HG03378 (cell line): ENCODE measurements at regions not wholly inside any gene's neighbourhood (a gene's known extent, or its start where the extent isn't known, plus 50 kb on each side); places are given as distances from the start of the nearest gene placed in this dataset.

ENCODE experiments used
- ATAC-seq: cut with Tn5 transposase; IDR thresholded peaks from one replicate; pipeline ENCODE4 v1.9.1; 2021; ENCODE audit warnings: mild to moderate bottlenecking, moderate library complexity; ENCODE audit not compliant: unreplicated experiment

GRCh38 chr7:8931906-8932646, 498.7 kb downstream of the NXPH1 start:
- no peak for ATAC-seq

- ATAC-seq, result no peak
These were observed 499.3 kb downstream of the NXPH1 start for GRCh38 chr7:8932751-8933150.

GRCh38 chr7:8937204-8937603, 503.8 kb downstream of the NXPH1 start:
- ATAC-seq, result no peak

- ATAC-seq, result no peak
These were observed 504.8 kb downstream of the NXPH1 start for GRCh38 chr7:8938044-8938805.

- ATAC-seq, result no peak
These were observed 506.0 kb downstream of the NXPH1 start for GRCh38 chr7:8939446-8939845.

GRCh38 chr7:8963722-8964121, 530.3 kb downstream of the NXPH1 start:
- no peak for ATAC-seq

GRCh38 chr7:8965177-8965576, 531.8 kb downstream of the NXPH1 start:
- ATAC-seq, result no peak

GRCh38 chr7:8973601-8974000, 540.2 kb downstream of the NXPH1 start:
- ATAC-seq, result no peak

GRCh38 chr7:8975681-8976080, 542.3 kb downstream of the NXPH1 start:
- ATAC-seq, result no peak

- no peak for ATAC-seq
These were observed 549.1 kb downstream of the NXPH1 start for GRCh38 chr7:8982338-8982992.

GRCh38 chr7:8985255-8985654, 551.8 kb downstream of the NXPH1 start:
- ATAC-seq, result no peak

- no peak for ATAC-seq
These were observed 554.9 kb downstream of the NXPH1 start for GRCh38 chr7:8988267-8988666.

- no peak for ATAC-seq
These were observed 557.8 kb downstream of the NXPH1 start for GRCh38 chr7:8991159-8991558.

- ATAC-seq, result no peak
These were observed 565.4 kb downstream of the NXPH1 start for GRCh38 chr7:8998762-8999161.

- ATAC-seq, result no peak
These were observed 580.5 kb downstream of the NXPH1 start for GRCh38 chr7:9013940-9014339.

GRCh38 chr7:9017286-9017685, 583.9 kb downstream of the NXPH1 start:
- ATAC-seq, result no peak

- ATAC-seq, result no peak
These were observed 589.0 kb downstream of the NXPH1 start for GRCh38 chr7:9022456-9022855.

GRCh38 chr7:9023675-9024294, 590.4 kb downstream of the NXPH1 start:
- ATAC-seq, result no peak

- ATAC-seq, result no peak
These were observed 592.7 kb downstream of the NXPH1 start for GRCh38 chr7:9026121-9026520.

- no peak for ATAC-seq
These were observed 594.6 kb downstream of the NXPH1 start for GRCh38 chr7:9028012-9028411.
